ENCODE measurements at regions not wholly inside any gene's neighbourhood (a gene's known extent, or its start where the extent isn't known, plus 50 kb on each side); places are given as distances from the start of the nearest gene placed in this dataset.

- H3K27ac ChIP-seq (ENCODE audit: insufficient read depth, low read depth, low read length) = no peak overlapping the region
- no peak overlapping the region for H2AFZ ChIP-seq (ENCODE audit: low read depth, low read length)
- no peak for FAIRE-seq
- no peaks in the 10 kb centered on the region for H4K20me1 ChIP-seq (replicated peaks; ENCODE audit: control insufficient read depth, extremely low read depth, insufficient read depth, low read length)
- H3K27me3 ChIP-seq (ENCODE audit: control insufficient read depth in 2 of 2, insufficient read depth in 2 of 2, low read length in 2 of 2) = no peaks in the 10 kb centered on the region
- no peaks in the 10 kb centered on the region for H3K4me1 ChIP-seq (ENCODE audit: control insufficient read depth, extremely low read depth, insufficient read depth, low read length)
- DNase-seq (ENCODE audit: low read depth, low spot score) = no peak
- no peak overlapping the region for H3K9ac ChIP-seq (replicated peaks; ENCODE audit: extremely low read depth, insufficient read depth, low read length)
- no peaks in the 10 kb centered on the region for H3K79me2 ChIP-seq (ENCODE audit: control insufficient read depth, insufficient read depth, low read length)
- H3K9me1 ChIP-seq (replicated peaks; ENCODE audit: control insufficient read depth, extremely low read depth, insufficient read depth, low read length) = no peaks in the 10 kb centered on the region
- no TSS peak for BruUV-seq (replicated peaks)
- no peak overlapping the region for H3K4me3 ChIP-seq (replicated peaks in 1 of 3; ENCODE audit: insufficient read depth in 1 of 3, low read depth in 1 of 3, low read length in 3 of 3)
- H3K36me3 ChIP-seq (ENCODE audit: control insufficient read depth in 2 of 2, extremely low read depth in 1 of 2, insufficient read depth in 2 of 2, low read length in 2 of 2) = no peaks in the 10 kb centered on the region
- POLR2A ChIA-PET = no interaction called here
- intact Hi-C loops (cut with micrococcal nuclease) = no loop called here
- dilution Hi-C loops (cut with MboI; ENCODE audit: extremely low pct_ligation_motif_present, low sequenced_read_pairs) = no loop called here
- TF ChIP-seq EZH2 (IDR thresholded peaks at IDR 0.05; ENCODE audit: borderline replicate concordance, low read depth, low read length, severe bottlenecking) = no peak
- no peak for TF ChIP-seq MAX (IDR thresholded peaks at IDR 0.05; ENCODE audit: insufficient read depth, insufficient read length)
- TF ChIP-seq MYC (IDR thresholded peaks at IDR 0.05; ENCODE audit: low read depth, low read length) = no peak
- TF ChIP-seq FOS (IDR thresholded peaks at IDR 0.05; ENCODE audit: borderline replicate concordance, insufficient read depth, low read length) = no peak
- TF ChIP-seq, protein P1, sequence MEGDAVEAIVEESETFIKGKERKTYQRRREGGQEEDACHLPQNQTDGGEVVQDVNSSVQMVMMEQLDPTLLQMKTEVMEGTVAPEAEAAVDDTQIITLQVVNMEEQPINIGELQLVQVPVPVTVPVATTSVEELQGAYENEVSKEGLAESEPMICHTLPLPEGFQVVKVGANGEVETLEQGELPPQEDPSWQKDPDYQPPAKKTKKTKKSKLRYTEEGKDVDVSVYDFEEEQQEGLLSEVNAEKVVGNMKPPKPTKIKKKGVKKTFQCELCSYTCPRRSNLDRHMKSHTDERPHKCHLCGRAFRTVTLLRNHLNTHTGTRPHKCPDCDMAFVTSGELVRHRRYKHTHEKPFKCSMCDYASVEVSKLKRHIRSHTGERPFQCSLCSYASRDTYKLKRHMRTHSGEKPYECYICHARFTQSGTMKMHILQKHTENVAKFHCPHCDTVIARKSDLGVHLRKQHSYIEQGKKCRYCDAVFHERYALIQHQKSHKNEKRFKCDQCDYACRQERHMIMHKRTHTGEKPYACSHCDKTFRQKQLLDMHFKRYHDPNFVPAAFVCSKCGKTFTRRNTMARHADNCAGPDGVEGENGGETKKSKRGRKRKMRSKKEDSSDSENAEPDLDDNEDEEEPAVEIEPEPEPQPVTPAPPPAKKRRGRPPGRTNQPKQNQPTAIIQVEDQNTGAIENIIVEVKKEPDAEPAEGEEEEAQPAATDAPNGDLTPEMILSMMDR (IDR thresholded peaks at IDR 0.05; ENCODE audit: extremely low read depth in 1 of 2, insufficient read depth in 1 of 2, low read depth in 1 of 2, low read length in 2 of 2) = no peak
- TF ChIP-seq GATA2 (IDR thresholded peaks at IDR 0.05; ENCODE audit: insufficient read depth, insufficient read length, low read depth, low read length) = no peak
- no peak for TF ChIP-seq POLR2AphosphoS5 (IDR thresholded peaks at IDR 0.05; ENCODE audit: insufficient read depth, low read depth, low read length)
- no peak for TF ChIP-seq POLR2A (IDR thresholded peaks at IDR 0.05; ENCODE audit: low read depth, low read length)
- no peak for TF ChIP-seq JUN (IDR thresholded peaks at IDR 0.05; ENCODE audit: borderline replicate concordance, insufficient read depth, insufficient read length, low read depth)
- CTCF ChIA-PET = interaction anchor here (0.6 kb wide), 1 partner anchor 21 kb away, joined by 5 read pairs; no protein-coding TSS in a partner anchor
- peaks cover 5% of the 10 kb centered on the region for H3K9me3 ChIP-seq (replicated peaks; ENCODE audit: control insufficient read depth, insufficient read depth, low read length)
- no peak overlapping the region for H3K4me2 ChIP-seq (ENCODE audit: insufficient read depth, low read length)
These were observed 1370.4 kb upstream of the PRMT6 start for GRCh38 chr1:105686026-105686425.

All from endothelial cell of umbilical vein (primary cell).